Keratinocyte (primary cell): ENCODE measurements at regions not wholly inside any gene's neighbourhood (a gene's known extent, or its start where the extent isn't known, plus 50 kb on each side); places are given as distances from the start of the nearest gene placed in this dataset.

Experiments used
- DNase-seq: peaks from one replicate; pipeline ENCODE4 v3.0.0-alpha.2; 2011; ENCODE audit warnings: low read depth, missing footprints, low spot score
- FAIRE-seq: peaks from 2 replicates; lab custom pipeline; 2011; peaks lifted over from hg19 to GRCh38; lab: Jason Lieb, UNC
- H2AFZ ChIP-seq: 2 replicates; pipeline ENCODE4 v1.6.0; 2012; ENCODE audit warnings: low read length, control low read depth, inconsistent platforms; ENCODE audit not compliant: control insufficient read depth
- H3K27ac ChIP-seq: 2 replicates; pipeline ENCODE4 v1.5.1; 2011; ENCODE audit warnings: low read length; ENCODE audit not compliant: control insufficient read depth, insufficient read depth
- H3K27me3 ChIP-seq: 3 replicates; pipeline ENCODE4 v1.6.0; 2011; ENCODE audit warnings: low read length; ENCODE audit not compliant: control insufficient read depth, insufficient read depth; ENCODE audit errors: extremely low read depth
- H3K36me3 ChIP-seq, 2 experiments: 2 replicates in 1 of 2; 3 replicates in 1 of 2; pipeline ENCODE4 v1.5.1; 2011; ENCODE audit warnings: low read length in 2 of 2, mild to moderate bottlenecking in 1 of 2; ENCODE audit not compliant: control insufficient read depth in 2 of 2, insufficient read depth in 2 of 2; ENCODE audit errors: extremely low read depth in 1 of 2
- H3K4me1 ChIP-seq: 3 replicates; pipeline ENCODE4 v1.5.1; 2011; ENCODE audit warnings: low read length; ENCODE audit not compliant: control insufficient read depth, insufficient read depth; ENCODE audit errors: extremely low read depth
- H3K4me2 ChIP-seq: 3 replicates; pipeline ENCODE4 v1.6.0; 2011; ENCODE audit warnings: low read depth, low read length; ENCODE audit not compliant: control insufficient read depth, insufficient read depth; ENCODE audit errors: extremely low read depth
- H3K4me3 ChIP-seq, 3 experiments: fragments of 200-600 bp in 1 of 3; sonication (generic) in 1 of 3; 2 replicates in 2 of 3; 3 replicates in 1 of 3; pipeline ENCODE4 v1.5.1; 2011 to 2016; ENCODE audit warnings: low read length in 3 of 3, mild to moderate bottlenecking in 3 of 3, control low read depth in 2 of 3, inconsistent platforms in 1 of 3, low read depth in 1 of 3, mixed read lengths in 1 of 3, mixed run types in 1 of 3, moderate library complexity in 1 of 3; ENCODE audit not compliant: control insufficient read depth in 2 of 3, insufficient read depth in 2 of 3; ENCODE audit errors: extremely low read depth in 1 of 3
- H3K79me2 ChIP-seq: 2 replicates; pipeline ENCODE4 v1.6.0; 2012; ENCODE audit warnings: low read length; ENCODE audit not compliant: control insufficient read depth, insufficient read depth
- H3K9ac ChIP-seq: 3 replicates; pipeline ENCODE4 v1.6.0; 2011; ENCODE audit warnings: low read length; ENCODE audit not compliant: control insufficient read depth, insufficient read depth; ENCODE audit errors: extremely low read depth
- H3K9me1 ChIP-seq: 3 replicates; pipeline ENCODE4 v1.6.0; 2011; ENCODE audit warnings: low read length; ENCODE audit not compliant: control insufficient read depth, insufficient read depth; ENCODE audit errors: extremely low read depth
- H3K9me3 ChIP-seq: 2 replicates; pipeline ENCODE4 v1.5.1; 2012; ENCODE audit warnings: low read depth, low read length; ENCODE audit not compliant: control insufficient read depth
- H4K20me1 ChIP-seq: 3 replicates; pipeline ENCODE4 v1.6.0; 2011; ENCODE audit warnings: low read length; ENCODE audit not compliant: control insufficient read depth, insufficient read depth; ENCODE audit errors: extremely low read depth
- EZH2 ChIP-seq: IDR thresholded peaks from one replicate; pipeline ENCODE4 v1.6.1; 2012; ENCODE audit warnings: inconsistent platforms, mild to moderate bottlenecking, low read length, moderate library complexity
- dilution Hi-C: fragments of 300-500 bp; cut with MboI; formaldehyde crosslinking; loops from one replicate; pipeline ENCODE4 v1.7.0; 2020; ENCODE audit warnings: low sequenced_read_pairs; ENCODE audit not compliant: extremely low pct_ligation_motif_present
- TF ChIP-seq, protein P1 (sequence below), 3 experiments: IDR thresholded peaks in 1 of 3; conservative IDR thresholded peaks in 1 of 3; optimal IDR thresholded peaks in 1 of 3; 2 replicates in 2 of 3; 3 replicates in 1 of 3; pipeline versions ENCODE3 to v1.5.1; 2011; ENCODE audit warnings: low read length in 3 of 3, mild to moderate bottlenecking in 3 of 3, moderate library complexity in 2 of 3, control low read depth in 1 of 3, inconsistent platforms in 1 of 3; ENCODE audit not compliant: insufficient read depth in 2 of 3; ENCODE audit errors: extremely low read depth in 1 of 3

DNA sequence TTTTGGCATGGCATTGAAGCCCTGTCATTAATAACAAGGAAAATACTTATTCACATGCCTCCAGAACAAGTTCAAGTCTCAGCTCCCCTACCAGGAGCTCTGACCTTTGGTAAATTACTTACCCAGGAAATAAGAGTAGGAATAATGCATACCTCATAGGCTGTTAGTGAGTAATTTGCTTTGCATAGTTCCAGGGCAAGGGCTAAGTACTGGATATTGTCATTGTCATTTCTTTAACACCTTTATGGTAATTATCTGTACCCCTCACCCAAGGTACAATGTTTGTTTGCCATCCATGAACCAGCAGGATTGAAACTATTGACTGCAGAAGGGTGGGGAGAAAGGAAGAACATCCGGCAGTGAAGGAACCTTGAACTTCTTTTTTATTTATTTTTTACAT is 148.5 kb downstream of the SOX2 start:
- no peak overlapping the region for H2AFZ ChIP-seq
- H3K27me3 ChIP-seq = no peaks in the 10 kb centered on the region
- no peak overlapping the region for H3K4me3 ChIP-seq
- no peaks in the 10 kb centered on the region for H3K79me2 ChIP-seq
- DNase-seq (no peak), FAIRE-seq (no peak)
- no peaks in the 10 kb centered on the region for H4K20me1 ChIP-seq
- H3K36me3 ChIP-seq = no peaks in the 10 kb centered on the region
- no peaks in the 10 kb centered on the region for H3K9me3 ChIP-seq
- no peak overlapping the region for H3K27ac ChIP-seq
- dilution Hi-C loops = no loop called here
- no peak for TF ChIP-seq EZH2
- TF ChIP-seq, protein P1, sequence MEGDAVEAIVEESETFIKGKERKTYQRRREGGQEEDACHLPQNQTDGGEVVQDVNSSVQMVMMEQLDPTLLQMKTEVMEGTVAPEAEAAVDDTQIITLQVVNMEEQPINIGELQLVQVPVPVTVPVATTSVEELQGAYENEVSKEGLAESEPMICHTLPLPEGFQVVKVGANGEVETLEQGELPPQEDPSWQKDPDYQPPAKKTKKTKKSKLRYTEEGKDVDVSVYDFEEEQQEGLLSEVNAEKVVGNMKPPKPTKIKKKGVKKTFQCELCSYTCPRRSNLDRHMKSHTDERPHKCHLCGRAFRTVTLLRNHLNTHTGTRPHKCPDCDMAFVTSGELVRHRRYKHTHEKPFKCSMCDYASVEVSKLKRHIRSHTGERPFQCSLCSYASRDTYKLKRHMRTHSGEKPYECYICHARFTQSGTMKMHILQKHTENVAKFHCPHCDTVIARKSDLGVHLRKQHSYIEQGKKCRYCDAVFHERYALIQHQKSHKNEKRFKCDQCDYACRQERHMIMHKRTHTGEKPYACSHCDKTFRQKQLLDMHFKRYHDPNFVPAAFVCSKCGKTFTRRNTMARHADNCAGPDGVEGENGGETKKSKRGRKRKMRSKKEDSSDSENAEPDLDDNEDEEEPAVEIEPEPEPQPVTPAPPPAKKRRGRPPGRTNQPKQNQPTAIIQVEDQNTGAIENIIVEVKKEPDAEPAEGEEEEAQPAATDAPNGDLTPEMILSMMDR (optimal IDR thresholded peaks at IDR 0.05 in 1 of 3, IDR thresholded peaks at IDR 0.05 in 1 of 3, conservative IDR thresholded peaks at IDR 0.05 in 1 of 3; ENCODE audit: extremely low read depth in 1 of 3, insufficient read depth in 2 of 3, low read length in 3 of 3) = no peak
- H3K9ac ChIP-seq = no peak overlapping the region
- no peak overlapping the region for H3K4me2 ChIP-seq
- H3K9me1 ChIP-seq = no peaks in the 10 kb centered on the region
- no peaks in the 10 kb centered on the region for H3K4me1 ChIP-seq

DNA sequence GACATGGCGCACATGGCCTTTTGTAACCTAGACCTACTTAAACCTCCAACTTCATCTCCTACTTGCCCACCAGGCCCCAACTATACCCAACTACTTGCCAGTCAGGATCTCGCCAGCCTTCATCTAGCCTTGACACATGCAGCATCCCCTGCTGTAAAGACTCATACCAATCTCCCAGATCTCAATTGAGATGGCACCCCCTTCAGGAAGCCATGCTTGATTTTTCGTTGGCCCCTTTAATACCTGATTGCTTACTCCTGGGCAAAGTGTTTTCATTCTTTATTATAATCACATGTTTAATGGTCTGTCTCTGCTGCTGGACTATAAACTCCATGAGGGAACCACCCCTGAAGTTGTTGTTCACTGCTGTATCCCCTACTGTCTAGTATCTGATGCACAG is 150.8 kb downstream of the SOX2 start:
- no peaks in the 10 kb centered on the region for H3K36me3 ChIP-seq
- H3K9me1 ChIP-seq = no peaks in the 10 kb centered on the region
- FAIRE-seq (no peak), DNase-seq (no peak)
- H3K4me3 ChIP-seq = no peak overlapping the region
- H3K4me2 ChIP-seq = no peak overlapping the region
- H3K4me1 ChIP-seq = no peaks in the 10 kb centered on the region
- H3K9ac ChIP-seq = no peak overlapping the region
- TF ChIP-seq, protein P1 (optimal IDR thresholded peaks at IDR 0.05 in 1 of 3, IDR thresholded peaks at IDR 0.05 in 1 of 3, conservative IDR thresholded peaks at IDR 0.05 in 1 of 3; ENCODE audit: extremely low read depth in 1 of 3, insufficient read depth in 2 of 3, low read length in 3 of 3) = no peak
- no peak for TF ChIP-seq EZH2
- no peaks in the 10 kb centered on the region for H3K9me3 ChIP-seq
- H2AFZ ChIP-seq = no peak overlapping the region
- H3K27me3 ChIP-seq = no peaks in the 10 kb centered on the region
- no peak overlapping the region for H3K27ac ChIP-seq
- dilution Hi-C loops = no loop called here
- no peaks in the 10 kb centered on the region for H3K79me2 ChIP-seq
- no peaks in the 10 kb centered on the region for H4K20me1 ChIP-seq
